IPS-NIHi7 (cell line): ENCODE measurements at regions not wholly inside any gene's neighbourhood (a gene's known extent, or its start where the extent isn't known, plus 50 kb on each side); places are given as distances from the start of the nearest gene placed in this dataset.

ENCODE experiments used
- DNase-seq: peaks from one replicate; pipeline ENCODE4 v3.0.0; 2012; ENCODE audit warnings: mixed read lengths; ENCODE audit errors: extremely low spot score

DNA sequence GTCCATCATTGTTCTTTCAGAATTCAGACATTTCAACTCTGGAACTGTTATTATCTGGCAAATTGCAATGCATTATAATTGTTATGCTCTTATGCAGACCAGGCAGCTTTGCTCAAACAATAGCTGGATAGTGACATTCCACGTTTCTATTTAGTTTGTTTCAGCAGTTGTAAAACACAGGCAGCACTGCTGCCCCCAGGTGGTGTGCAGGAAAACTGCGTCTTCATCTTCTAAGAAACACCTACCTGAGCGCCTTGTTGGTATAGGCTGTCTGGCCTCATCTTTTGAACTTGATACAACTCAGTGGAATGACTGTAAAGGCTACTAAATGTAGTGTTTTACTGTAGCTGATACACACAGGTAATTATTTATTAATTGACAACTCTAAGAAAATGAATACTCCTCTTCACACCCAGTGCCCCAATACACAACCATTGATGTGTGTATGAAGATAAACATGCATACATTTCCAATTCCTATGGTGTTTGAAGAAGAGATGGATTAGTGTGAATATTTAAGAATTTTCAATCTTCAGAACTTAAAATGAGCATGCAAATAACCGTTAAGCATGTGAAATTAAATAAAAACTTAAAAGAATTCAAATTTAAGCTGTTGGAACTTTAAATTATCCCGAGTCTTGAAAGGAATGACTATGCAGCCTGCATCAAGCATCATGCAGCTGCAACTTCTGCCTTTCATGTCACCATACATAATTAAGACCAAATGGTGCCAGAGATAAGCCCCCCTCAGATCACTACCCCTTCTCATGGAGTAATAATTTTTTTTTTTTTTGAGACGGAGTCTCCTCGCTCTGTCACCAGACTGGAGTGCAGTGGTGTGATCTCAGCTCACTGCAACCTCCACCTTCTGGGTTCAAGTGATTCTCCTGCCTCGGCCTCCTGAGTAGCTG, 85.6 kb downstream of the CD8B2 start:
- DNase-seq, result peak; percentile 46

DNA sequence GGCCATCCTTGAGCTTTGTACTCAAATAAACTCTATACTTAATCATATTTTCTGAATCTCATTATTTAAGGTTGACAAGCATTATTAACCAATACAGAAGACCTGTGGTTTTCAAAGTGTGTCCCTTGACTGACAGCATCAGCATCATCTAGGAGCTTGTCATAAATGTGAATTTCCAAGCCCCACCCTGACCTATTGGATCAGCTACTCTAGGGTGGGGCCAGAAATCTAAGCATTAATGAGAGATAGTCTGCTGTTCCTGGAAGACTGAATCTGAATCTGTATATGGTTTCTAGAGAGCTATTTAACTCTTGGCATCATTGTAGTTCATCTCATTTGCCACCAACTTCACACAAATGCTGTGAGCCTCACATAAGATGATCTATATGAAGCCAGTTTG, 86.6 kb downstream of the CD8B2 start:
- no peak for DNase-seq

DNA sequence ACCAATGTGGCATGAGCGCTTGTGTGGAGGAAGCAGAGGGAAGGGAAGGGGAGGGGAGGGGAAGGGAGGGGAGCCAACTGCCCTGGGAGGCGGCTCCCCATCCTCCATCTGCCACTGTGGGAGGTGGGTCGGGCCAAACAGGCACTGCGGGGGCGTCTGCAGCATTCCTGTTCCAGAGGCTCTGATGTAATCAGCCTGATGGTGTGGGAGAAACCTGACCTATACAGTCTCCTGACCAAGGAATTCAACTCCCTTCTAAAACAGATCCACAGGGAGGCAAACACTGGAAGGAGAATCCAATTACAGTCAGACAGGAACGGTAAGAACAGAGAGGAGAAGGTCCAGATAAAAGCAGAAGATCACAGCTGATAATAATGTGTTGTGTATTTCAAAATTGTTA, 88.8 kb downstream of the CD8B2 start:
- peak; percentile 83 for DNase-seq

DNA sequence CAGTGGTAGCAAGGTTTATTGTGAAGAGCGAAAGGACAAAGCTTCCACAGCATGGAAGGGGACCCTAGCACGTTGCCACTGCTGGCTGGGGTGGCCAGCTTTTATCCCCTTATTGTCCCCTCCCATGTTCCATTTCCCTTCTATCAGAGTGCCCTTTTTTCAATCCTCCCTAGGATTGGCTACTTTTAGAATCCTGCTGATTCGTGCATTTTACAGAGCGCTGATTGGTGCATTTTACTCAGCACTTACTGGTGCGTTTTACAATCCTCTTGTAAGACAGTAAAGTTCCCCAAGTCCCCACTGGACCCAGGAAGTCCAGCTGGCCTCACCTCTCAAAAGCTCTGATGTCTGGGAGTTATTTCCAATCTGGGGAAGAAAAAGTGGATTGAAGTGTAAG, 90.1 kb downstream of the CD8B2 start:
- DNase-seq, result no peak

DNA sequence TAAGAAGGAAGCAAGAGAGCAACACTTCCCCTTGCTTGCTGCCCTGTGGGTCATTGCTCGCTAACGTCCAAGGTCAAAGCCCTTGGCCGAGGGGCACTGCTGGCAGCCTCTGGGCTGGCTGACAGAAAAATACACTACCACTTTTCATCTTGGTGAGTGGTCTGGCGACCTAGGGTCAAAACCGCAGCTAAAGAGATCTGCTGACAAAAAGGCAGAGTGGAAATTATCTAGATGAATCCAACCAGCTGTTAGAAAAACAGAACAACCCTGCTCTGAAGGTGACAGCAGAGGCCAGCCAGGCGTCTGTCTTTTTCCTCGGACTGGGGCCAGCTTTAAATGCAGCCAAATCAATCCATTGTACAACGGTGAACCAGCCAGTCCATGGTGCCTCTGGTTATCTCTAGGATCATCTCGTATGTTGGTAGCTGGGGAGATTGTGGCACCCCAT, 92.6 kb downstream of the CD8B2 start:
- no peak for DNase-seq

DNA sequence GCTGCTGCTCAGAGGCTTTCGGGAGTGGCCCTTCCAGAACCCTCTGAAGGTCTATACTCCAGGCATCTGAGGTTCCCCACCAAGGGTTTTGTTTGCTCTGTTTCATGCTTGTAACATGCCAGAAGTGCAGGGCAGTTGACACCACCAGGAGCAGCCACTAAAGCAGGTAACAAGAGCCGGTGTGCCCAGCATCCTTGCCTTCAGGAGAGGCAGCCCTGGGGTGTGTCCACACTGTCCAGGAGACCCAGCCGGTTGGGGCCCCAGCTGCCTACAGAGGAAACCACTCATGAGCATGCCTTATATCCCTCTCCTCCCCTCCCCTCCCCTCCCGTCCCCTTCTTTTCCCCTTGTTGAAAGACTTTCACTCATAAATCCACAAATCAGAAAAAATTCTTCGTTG, 93.1 kb downstream of the CD8B2 start:
- DNase-seq, result no peak

DNA sequence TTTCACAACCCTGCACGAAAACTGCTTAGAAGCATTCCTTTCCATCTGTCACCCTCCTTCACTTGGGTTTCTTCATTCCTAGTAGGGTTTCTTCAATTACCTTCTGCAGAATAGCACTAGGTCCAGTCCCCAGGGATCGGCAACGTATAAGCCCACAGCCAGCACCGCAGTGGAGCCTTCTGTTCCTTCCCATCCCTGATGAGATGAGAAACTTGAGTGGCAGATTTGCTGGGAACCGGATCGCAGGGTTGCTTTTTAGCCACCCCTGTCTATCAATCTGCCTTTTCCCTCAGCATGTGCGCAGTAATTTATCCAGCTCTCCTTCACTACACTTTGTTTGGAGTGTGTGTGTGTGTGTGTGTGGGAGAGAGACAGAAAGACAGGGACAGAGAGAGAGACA, 94.2 kb downstream of the CD8B2 start:
- no peak for DNase-seq

DNA sequence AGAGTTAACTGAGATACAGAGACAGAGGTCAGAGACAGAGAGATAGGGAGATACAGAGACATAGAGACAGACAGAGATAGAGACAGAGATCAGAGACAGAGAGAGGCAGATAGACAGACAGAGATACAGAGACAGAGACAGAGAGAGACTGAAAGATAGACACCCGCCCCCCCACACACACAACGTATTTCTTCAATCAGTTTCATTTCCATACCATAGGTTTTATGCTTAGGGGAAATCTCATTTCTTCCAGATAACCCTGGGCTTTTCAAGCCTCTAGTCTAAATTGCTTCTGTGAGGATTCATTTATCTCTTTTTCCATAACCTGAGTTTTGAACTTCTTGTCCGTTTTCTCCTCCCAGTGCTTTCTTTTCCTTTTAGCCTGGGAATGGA, 94.6 kb downstream of the CD8B2 start:
- DNase-seq, result no peak

DNA sequence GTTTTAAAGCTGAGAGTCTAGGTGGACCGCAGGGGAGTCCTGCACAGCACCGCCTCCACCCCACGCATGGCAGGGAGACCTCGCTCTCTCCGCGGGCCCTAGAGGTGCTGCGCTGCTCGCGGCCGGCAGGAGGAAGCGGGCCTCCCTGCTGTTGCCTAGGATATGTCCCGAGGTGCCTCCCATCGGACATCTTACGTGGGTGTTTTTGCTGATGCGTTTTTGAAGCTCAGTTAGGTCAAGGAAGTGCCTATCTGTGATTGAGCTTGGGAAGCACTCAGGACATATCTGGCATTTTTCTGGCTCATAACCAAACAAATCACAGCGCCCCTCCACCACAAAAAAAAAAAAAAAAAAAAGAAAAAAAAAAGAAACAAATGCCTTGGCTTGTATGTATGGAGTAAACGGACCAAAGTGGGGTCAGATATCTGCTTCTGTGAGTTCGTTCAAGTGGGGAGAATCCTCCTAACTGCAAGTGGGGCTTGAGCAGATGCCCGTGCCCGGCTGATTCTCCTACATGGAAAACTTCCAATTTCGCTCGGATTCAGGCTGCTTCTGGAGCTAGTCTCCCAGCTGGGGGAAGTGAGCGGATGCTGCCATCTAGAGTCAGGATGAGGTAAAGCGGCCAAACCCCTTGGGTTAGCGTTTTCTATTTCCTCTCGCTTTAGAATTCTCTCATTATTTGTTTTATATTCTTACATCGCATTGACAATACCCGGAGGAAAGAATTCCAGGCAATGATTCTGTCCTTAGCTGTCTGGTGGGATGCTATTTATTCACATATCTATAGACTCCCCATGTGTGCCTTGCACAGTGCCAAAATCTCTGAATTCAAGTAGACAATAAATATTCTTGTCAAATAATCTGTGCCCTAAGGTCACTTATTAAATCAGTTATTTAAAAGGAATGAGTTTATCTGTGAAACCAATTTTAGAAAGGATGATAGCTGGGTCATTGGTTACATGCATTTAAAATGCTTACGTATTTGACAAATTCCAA, 95.3 kb downstream of the CD8B2 start:
- peak; percentile 87 for DNase-seq

DNA sequence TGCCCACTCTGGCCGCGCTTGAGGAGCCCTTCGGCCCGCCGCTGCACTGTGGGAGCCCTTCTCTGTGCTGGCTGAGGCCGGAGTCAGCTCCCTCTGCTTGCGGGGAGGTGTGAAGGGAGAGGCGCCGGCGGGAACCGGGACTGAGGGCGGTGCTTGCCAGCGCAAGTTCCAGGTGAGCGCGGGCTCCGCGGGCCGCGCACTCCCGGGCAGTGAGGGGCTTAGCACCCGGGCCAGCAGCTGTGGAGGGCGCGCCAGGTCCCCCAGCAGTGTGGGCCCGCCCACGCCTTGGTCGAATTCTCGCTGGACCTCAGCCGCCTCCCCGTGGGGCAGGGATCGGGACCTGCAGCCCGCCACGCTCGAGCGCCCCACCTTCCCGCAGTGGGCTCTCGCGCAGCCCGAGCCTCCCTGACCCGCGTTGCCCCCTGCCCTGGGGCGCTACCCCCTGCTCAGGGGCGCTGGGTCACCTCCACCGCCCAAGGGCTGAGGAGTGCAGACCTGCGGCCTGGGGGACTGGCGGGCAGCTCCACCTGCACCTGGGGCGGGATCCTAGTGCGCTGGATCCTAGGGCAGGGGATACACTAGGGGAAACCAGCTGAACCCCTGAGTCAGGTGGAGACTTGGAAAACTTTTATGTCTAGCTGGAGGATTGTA, 97.3 kb downstream of the CD8B2 start:
- no peak for DNase-seq

DNA sequence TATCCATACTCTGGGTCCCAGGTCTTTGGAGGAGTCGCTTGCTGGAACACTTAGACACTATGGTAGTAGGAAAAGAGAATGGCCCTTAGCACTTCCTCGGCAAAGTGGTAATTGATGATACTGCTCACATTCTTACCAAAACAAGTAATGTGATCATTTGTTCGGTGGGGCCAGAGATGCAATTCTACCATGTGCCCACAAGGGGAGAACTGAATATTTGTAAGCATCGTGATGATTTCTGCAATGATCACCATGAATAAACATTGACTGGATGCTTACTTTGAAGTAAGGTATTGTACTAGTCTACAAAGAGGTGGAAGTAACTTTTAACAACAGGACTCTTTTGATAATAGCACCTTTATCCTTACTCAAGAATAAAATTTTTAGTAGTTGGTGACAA, 109.7 kb downstream of the CD8B2 start:
- DNase-seq, result peak; percentile 31

DNA sequence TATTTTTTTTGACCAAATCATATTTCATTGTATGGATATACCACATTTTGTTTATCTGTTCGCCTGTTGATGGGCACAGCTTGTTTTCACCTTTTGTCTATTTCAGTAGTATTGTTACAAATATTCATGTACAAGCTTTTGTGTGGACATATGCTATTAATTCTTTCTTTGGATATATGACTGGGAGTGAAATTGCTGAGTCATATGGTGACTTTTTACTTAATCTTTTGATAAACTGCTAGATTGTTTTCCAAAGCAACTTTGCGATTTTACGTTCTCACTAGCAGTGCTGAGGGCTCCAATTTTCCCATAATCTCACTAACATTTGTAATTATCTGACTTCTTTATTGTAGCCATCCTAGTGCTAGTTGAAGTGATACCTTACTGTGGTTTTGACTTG, 112.4 kb downstream of the CD8B2 start:
- no peak for DNase-seq

DNA sequence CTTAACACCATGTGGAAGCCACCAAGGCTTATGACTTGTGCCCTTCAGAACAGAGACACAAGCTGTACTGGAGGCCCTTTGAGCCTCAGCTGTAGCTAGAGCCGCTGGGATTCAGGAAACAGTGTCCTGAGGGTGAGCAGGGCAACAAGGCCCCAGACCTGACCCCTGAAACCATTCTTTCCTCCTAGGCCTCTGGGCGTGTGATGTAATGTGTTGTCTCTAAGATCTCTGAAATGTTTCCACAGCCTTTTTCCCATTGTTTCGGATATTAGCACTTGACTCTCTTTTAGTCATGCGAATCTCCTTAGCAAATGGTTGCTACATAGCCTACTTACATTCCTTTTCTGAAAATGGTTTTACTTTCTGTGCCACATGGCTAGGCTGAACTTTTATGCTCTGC, 114.9 kb downstream of the CD8B2 start:
- no peak for DNase-seq

DNA sequence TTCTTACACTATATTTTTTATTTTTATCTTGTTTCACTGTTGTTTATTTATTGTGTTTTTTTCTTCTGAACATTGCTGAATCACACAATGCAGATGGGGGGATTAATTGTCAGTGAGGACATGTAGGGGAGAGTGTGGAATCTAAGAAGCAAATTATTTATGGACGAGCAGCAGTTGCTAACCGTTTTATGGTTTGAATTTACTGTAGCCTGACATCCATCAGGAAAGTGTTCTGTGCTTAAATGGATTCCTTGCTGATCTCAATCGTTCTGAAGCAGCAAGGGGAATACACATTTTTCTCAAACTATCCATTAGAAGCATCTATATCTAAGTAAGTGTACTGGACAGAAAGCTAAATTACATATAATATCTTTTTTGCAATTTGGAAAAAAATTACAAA, 119.5 kb downstream of the CD8B2 start:
- DNase-seq, result no peak

DNA sequence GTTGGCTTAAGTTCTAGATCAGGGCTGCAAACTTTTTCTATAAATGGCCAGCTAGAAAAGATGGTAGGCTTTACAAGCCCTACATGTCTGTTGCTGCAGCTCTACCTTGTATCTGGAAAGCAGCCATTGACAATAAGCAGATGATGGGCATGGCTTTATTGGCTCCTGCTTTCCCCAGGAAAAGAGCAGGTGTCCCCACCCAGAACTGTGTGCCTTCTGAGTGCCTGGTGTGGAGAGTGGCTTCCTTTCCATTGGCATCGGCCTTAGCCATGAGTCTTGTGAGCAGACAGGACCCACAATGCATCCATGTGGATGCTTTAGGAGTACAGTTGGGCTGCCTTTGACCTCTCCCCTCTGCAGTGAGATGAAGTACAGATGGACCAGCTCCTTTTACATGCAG, 120.2 kb downstream of the CD8B2 start:
- DNase-seq, result no peak

DNA sequence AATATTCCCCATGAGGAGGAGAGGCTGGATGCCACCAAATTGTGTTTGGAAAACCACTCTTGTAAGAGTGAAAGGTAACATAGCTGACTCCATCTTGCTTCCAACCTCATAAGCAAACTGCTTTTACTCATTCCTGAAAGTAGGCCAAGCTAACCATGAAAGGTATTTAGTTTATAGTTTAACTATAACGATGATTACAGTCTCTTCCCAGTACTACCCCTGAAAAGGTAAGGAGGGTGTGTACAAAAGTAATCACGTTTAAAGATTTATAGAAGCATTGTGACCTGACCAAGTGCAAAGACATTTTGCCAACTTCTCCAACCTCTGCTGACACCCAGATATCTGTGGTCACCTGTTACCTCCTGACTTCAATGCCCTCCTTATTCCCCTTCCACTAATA, 122.6 kb downstream of the CD8B2 start:
- DNase-seq, result no peak

DNA sequence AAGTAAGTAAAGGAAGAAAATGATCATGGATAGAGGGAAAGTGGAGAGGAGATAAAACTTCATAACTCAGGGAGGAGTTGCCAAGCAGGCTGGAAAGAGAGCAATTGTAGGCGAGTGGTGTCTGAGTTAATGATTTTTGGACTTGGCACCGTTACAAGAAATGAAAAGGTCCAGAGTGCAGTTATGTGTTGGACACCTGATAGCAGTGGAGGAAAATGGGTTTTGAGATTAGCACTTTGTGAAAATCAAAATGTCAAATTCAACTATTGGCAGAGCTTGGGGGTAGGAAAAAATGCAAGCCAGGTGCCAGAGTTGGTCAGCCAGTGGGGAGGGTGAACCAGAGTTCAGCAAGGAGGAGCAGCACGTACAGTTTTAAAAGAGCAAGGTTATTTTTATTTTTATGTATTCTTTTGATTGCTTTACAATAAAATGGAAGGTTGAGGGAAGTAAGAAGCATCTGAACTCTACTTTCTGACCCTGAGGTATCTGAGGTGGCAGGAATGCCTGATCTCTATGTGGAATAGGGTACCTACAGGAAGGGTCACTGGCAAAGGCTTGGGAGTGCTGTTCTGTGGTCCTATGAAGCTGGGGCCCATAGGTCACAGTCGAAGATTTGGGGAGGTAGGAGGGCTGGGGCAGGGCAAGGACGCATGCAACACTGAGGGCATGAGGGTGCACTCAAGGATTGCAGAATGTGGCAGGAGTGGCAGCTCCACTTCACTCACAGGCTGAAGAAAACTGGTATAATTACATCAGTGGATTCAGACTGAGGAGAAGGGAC, 127.5 kb downstream of the CD8B2 start:
- DNase-seq, result no peak

DNA sequence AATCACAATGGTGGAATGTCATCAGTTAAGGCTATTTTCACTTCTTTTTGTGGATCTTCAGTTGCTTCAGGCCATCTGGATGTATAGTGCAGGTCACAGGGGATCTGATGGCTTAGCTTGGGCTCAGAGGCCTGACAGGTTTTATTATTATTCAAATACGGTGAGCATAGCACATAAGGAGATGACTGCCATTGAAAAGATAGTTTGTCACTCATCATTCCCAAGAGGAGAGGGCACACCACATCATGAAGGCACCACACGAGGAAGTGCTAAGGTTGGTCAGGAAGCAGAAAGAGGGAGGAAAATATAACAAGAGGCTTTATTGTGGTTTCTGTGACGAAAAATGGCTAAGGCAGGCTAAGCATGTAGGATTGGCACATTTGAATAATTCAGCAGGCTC, 131.4 kb downstream of the CD8B2 start:
- no peak for DNase-seq

DNA sequence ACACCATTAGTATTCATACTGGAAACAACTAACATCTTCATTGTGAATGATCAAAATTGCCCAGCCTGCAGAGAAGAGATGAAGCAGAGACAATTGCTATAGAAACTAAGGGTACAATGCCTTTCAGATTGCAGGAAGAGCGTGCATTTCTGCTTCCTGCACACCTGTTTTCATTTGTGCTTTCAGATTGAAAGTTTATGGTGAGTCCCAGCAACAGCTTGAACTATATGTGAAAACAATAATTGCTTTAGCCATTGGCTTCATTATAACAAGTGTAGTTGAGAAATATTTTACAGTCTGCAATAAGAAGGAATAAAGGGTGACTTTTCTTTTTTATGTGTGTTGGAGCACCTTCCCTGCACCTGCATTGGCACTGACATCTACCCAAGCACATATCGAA, 136.3 kb downstream of the CD8B2 start:
- DNase-seq, result no peak

DNA sequence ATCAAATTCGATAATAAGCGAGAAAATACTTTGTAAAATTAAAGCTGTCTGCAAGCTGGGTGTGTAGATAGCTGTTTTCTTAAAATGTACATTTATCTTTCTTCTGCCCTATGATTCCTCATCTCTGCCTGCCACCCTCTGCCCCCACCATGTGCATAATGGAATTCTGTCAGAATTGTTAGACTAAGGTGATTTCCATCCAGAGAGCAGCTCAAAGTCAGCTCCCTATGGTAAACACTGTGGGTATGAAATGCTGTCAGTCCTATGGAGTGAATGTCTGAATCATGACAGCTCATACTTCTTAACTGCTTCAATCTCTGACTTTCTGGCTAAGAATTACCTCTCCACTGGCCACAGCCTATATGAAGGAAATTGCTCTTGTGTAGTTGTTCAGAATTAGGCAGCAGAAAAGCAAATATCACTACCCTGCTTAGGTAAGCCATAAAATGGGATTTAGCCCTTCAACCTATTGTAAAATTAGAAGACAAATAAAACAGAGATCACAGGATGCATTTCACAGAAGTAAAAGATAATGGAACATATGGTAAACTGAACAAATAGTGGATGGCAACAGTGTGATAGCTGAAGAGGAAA, 137.7 kb downstream of the CD8B2 start:
- no peak for DNase-seq

DNA sequence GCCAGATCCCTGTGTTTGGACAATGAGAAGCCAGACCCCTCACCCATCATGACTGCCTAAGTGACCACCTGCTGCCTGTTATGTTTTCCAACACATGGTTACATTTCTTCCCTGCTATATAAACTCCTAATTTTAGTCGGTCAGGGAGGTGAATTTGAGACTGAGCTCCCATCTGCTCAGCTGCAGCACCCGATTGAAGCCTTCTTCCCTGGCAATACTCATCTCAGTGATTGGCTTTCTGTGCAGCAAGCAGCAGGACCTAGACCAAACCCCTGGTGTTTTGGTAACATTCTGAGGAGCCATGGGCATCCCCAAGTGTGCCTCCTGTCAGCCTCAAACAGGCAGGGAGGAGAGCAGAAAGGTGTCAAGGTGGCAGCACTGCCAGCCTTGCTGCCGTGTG, 141.2 kb downstream of the CD8B2 start:
- no peak for DNase-seq
